A549 (cell line): ENCODE measurements at regions not wholly inside any gene's neighbourhood (a gene's known extent, or its start where the extent isn't known, plus 50 kb on each side); places are given as distances from the start of the nearest gene placed in this dataset.

Source experiments
- CTCF ChIP-seq: fragments of >200 bp; sonication (Bioruptor Twin); formaldehyde crosslinking; IDR thresholded peaks from 3 replicates; pipeline ENCODE4 v1.5.1; 2016
- E2F6 ChIP-seq: IDR thresholded peaks from 2 replicates; pipeline ENCODE4 v1.6.1; 2012; ENCODE audit warnings: low read depth, borderline replicate concordance
- EHF ChIP-seq: fragments of 250-450 bp; sonication (Bioruptor Pico); IDR thresholded peaks from 2 replicates; pipeline ENCODE4 v1.5.0; 2020; ENCODE audit warnings: mild to moderate bottlenecking
- POLR2A ChIP-seq: IDR thresholded peaks from 2 replicates; pipeline ENCODE4 v1.6.1; 2012; ENCODE audit warnings: mild to moderate bottlenecking, low read length
- TF ChIP-seq, protein P1 (sequence below): fragments of 200-600 bp; sonication (generic); IDR thresholded peaks from 2 replicates; pipeline ENCODE4 v1.6.1; 2016; ENCODE audit warnings: antibody characterized with exemption, mild to moderate bottlenecking, moderate library complexity

DNA sequence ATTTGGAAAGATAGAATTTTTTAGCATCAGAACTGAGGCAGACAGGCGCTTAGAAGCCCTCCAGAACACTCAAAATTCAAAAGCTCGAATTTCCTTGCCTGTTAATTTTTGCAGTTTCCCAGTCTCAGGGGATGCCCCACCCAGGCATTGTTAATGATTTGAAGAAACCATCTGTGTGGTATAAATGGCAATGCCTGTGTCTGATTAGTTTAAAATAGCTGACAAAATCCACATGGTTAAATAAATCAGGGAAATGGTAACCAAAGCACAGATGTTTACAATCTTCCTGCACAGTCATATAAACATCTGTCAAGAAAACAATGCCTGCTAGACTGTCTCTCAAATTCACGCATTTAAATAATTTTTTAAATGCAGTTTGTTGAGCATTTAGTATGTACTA is 185.2 kb upstream of the RGMB start:
- TF ChIP-seq EHF (no peak), E2F6 (no peak), CTCF (no peak), POLR2A (no peak)
- TF ChIP-seq, protein P1, sequence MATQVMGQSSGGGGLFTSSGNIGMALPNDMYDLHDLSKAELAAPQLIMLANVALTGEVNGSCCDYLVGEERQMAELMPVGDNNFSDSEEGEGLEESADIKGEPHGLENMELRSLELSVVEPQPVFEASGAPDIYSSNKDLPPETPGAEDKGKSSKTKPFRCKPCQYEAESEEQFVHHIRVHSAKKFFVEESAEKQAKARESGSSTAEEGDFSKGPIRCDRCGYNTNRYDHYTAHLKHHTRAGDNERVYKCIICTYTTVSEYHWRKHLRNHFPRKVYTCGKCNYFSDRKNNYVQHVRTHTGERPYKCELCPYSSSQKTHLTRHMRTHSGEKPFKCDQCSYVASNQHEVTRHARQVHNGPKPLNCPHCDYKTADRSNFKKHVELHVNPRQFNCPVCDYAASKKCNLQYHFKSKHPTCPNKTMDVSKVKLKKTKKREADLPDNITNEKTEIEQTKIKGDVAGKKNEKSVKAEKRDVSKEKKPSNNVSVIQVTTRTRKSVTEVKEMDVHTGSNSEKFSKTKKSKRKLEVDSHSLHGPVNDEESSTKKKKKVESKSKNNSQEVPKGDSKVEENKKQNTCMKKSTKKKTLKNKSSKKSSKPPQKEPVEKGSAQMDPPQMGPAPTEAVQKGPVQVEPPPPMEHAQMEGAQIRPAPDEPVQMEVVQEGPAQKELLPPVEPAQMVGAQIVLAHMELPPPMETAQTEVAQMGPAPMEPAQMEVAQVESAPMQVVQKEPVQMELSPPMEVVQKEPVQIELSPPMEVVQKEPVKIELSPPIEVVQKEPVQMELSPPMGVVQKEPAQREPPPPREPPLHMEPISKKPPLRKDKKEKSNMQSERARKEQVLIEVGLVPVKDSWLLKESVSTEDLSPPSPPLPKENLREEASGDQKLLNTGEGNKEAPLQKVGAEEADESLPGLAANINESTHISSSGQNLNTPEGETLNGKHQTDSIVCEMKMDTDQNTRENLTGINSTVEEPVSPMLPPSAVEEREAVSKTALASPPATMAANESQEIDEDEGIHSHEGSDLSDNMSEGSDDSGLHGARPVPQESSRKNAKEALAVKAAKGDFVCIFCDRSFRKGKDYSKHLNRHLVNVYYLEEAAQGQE: no peak
